ENCODE measurements at regions not wholly inside any gene's neighbourhood (a gene's known extent, or its start where the extent isn't known, plus 50 kb on each side); places are given as distances from the start of the nearest gene placed in this dataset.
"Not testable (repeated sequence)": the region's sequence is repeated elsewhere in the genome, so short reads cannot be mapped to it uniquely, and the experiment has no call there.

DNA sequence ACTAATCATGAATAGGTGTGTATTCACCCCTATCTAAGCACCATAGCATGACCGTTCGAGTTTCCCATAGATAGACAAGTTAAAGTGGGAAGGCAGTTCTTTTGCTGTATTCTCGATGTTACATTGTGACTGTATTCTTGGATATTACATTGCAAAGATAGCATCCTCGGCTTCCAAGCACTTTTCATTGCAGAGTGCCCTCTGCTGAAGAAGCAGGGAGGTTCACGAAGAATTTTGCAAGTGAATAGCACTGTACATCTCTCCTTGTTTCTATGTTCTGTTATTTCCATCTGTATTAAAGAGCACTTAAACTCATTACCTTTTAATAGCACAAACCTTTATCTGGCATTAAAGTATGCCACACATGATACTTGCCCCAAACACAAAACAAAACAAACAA, 426.7 kb upstream of the ARX start:
- DNase-seq, result no peak

DNA sequence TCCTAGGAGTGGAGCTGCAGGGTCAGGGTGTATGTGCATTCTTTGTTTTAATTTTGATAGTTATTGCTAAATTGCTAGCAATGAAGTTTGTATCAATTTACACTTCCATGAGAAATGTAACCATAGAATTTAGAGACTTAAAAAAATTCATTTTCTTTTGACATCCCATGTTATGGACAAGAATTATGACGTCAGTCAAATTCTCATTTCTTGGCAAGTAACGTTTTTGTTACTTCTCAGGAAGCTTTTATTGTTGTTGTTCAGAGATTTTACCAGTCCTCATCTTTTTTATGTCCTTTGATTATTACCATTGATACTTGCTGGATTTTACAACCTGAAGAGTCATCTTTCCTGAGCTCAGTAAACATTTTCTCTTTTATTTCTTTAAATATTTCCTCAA, 417.5 kb upstream of the ARX start:
- no peak for DNase-seq

DNA sequence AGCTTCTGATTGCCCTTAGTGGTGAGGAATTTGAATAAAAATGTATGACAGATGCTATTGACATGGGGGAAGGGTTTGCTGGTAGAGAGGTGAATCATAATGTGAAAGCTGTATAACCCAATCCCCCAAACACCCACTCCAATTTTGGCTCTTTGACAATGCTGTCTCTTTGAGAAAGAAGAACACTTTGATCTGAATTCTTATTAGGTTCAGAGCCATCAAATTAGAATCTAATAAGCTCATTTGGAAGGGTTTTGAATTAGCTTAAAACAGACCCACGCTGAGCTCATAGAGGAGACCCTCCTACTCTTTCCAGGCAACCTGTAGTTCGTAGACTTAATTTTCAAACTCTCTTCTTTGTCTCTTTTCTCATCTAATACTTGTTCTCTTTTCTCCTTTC, 416.6 kb upstream of the ARX start:
- DNase-seq, result no peak

DNA sequence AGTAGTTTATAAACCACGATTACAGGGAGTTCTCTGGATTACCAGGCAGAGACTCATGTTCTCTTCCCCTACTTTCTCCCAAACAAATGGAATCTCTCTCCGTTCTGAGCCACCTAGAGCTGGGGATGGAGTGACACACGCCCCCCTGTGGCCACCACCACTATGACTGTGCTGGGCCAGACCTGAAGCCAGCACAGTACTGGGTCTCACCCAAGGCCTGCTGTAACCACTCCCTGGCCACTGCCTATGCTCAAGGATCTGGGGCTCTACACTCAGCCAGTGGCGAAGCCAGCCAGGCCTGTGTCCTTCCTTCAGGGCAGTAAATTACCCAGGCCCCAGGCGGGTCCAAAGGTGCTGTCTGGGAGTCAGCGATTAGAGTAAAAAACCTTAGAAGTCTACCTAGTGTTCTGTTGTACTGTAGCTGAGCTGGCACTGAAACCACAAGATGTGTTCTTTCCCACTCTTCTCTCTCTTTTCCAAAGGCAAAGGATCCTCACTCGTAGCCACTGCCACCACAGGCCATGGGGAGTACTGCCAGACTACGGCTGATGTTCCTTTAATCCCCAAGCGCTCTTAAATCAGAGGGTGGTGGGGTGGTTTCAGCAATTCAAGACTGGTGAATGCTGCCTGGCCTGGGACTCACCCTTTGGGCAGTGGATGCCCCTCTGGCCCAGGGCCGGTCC, 412.2 kb upstream of the ARX start:
- DNase-seq, result no peak

DNA sequence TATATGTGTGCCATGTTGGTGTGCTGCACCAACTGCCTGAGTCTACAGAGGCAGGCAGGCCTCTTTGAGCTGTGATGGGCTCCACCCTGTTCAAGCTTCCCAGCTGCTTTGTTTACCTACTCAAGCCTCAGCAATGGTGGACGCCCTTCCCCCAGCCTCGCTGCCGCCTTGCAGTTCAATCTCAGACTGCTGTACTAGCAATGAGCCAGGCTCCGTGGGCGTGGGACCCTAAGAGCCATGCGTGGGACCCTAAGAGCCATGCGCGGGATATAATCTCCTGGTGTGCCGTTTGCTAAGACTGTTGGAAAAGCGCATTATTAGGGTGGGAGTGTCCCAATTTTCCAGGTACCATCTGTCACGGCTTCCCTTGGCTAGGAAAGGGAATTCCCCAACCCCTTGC, 388.4 kb upstream of the ARX start:
- not testable (repeated sequence) for DNase-seq

DNA sequence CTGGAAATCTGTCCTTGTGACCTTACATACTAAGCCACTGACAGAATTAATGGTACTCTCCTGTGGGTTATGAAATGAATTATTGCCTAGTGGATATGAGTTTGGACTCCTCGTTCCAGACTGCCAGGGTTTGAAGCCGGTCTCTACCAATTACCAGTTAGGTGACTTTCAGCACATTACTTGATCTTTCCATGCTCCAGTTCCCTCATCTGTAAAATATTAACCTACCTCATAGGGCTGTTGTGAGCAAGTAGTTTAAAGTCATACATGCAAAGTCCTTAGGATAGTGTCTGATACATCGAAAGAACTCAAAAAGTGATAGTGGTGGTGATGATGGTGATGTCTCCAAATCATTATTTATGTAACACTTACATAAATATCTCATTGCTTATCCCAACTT, 373.5 kb upstream of the ARX start:
- DNase-seq, result no peak

DNA sequence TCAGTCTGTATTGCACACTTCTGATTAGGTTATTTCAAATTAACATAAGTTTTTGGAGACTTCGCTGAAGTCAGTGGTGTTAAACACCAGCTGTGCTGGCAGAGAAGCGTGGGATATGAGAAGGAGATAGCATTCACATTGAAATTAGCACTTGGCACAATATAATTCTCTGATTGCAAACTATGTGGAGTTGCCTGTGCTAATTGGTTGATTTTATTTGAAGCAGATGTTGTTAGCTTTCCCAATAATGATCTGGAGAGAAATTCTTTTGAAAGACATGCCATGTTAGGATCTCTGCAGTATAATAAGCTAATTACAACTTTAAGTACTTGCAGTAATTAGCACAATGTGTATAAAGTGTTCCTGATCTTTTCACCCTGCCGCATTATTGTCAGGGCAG, 367.4 kb upstream of the ARX start:
- no peak for DNase-seq

DNA sequence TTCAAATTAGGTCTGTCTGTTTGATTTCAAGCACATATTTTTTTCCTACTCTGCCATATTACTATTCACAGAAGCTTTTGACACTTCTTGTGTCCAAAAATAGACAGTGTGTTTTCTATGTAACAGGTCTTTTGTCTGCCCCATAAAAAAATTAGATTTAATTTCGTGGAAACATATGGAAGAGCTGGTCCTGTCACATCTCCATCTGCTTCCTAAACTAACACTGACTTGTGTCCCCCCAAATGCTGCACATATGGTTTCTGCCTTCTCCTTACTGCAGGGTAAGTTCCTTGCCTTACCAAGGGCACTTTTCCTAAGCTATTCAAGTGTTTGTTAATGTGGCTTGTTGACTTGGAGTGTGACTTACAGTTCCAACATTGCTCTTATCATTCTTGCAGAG, 340.7 kb upstream of the ARX start:
- DNase-seq, result no peak

DNA sequence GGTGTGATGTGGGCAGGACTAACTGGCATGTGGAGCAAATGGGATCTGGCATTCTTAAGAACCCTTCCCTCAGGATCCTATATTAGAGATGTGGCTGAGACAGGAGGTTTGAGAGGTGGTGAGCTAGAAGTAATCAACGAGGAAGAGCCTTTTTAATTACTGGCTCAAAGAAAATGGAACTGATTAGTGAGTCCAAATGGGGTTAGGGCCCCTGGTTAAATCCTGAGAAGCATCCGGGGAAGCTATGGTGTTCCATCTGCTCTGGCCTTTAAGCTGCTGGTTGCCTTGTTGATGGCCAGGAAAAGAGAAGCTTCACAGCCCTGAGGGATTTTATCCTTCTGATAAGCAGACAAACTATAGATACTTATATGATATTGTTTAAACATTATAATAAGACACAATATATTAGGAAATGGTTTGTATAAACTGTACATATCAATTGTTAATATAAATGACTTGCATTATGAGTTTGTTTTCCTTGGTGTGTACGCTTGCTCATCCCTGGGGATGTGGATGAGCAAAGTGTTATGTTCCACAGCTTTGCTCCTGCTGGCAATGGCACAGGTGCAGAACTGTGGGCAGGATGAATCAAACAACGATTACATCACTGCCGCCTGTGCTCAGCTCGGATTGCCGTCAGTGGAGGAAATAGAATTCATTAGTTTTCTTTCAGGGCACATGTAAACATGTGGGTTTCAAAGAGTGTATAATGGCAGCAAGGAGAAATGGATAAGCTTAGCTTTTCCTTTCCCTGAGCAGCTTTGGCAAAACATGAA, 328.6 kb upstream of the ARX start:
- peak; percentile 69 for DNase-seq

DNA sequence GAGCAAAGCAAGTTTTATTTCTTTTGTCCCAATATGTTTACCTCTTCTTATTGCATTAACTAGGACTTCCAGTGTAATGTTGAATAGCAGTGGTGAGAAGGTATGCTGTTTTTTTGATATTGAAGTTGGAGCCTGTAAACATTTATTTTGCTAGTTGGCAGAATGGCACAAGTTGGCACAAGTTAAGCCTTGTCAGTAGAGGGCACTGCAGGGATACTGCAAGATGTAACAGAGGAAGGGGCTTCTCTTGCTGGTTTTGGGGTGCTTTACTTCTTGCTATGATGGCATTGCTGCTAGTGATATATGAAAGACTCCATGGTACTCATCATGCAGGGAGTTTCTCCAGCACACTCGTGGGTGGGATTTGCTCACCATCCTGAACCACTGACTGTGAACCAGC, 327.3 kb upstream of the ARX start:
- DNase-seq, result no peak

DNA sequence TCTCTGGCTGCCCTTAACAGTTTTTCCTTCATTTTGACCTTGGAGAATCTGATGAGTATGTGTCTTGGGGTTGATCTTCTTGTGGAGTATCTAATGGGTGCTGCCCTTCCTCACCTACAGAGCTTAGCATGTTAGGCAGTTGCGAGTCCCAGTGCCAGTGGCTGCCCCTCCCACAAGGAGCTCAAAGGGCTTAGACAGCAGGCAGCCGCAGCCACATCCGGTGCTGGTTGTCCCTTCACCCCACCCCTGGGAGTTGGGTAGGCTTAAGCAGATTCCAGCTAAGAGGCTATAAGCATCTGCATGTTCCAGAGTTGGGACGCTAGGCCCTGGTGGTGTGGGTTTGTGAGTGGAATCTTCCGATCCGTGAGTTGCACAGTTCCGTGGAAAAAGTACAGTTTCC, 322.1 kb upstream of the ARX start:
- no peak for DNase-seq

DNA sequence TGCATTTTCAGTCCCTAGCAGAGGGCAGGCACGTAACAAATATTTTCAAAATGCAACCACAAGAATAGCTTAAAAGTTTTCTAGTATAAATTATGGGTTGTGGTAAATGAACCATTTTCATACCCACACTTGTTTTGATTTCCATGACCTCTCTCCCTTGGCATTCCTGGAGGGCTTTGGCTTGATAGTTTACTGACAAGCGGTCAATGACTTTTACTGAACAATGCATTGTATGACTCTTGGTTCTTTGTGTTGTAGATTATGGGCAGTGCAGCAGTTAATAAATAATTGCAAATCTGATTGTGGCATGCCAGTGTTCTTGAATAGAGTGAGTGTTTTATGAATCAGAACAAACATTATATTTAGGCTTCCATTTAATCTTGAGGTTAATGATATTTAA, 285.2 kb upstream of the ARX start:
- no peak for DNase-seq

DNA sequence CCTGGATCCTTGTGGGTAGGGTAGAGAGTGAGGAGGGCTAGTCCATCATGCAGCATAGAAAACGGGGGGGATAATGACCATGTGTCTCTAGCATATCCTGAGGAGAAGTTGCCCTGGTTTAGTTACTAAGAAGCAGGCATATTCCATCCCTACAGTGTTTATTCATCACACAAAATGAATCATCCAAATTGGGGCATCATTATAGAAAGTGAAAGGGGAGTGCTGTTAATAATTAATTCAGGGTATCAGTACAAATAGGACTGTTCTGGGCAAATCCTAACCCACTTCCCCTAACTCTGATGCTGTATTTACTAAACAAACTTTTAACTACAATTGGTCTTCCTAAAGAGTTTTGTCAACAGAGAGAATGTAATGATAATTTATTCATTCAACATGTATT, 281.1 kb upstream of the ARX start:
- no peak for DNase-seq

DNA sequence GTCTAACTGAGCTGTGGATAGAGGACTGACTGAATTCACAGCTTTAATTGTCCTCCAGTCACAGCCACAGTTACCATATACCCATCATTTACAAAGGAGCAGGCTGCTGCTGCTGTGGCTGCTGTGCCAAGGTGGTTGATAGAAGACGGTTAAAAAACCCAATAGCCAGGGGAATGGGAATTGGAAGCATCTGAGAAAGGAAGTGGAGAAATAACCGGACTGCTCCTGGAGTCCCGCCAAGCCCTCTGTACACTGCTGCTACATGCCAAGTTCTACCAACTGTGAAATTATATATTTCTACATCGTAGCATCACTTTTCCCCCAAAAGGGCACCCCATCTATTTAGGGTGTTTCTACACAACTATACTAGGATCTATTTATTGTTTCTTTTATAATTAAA, 279.7 kb upstream of the ARX start:
- no peak for DNase-seq

DNA sequence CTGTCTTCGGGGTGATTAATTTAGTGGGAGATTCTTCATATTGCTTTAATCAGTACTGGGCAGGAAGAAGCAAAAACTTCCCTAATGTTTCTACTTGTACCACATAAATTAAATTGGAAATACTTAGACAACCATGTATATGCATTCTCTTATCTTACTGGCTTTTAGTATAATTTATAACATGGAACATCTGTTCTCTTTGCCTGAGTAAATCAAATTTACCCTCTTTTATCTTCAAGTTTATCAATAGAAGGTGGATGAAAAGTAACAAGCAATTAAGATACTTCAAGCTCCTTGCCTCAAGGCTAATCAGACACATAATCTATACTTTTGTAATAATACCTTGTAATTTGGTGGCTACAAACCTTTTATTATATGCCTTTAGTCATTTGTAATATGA, 274.4 kb upstream of the ARX start:
- DNase-seq, result no peak

DNA sequence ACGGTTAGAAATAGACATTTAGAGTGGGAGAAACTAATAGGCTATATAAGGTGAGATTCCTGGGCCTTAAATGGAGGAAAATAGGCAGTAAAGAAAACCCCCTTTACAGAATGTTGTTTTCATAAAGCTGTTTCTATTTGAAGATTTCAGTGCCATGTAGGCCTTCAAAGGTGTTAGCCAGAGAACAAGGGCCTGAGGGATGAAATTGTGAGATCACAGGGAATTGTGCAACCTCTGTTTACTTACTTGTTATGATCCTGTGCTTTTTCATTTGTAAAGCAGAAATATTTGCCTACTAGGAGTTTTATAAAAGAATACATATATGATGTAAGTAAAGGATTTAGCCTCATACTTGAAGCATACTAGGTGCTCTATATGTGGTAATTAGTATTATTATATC, 272.9 kb upstream of the ARX start:
- no peak for DNase-seq

DNA sequence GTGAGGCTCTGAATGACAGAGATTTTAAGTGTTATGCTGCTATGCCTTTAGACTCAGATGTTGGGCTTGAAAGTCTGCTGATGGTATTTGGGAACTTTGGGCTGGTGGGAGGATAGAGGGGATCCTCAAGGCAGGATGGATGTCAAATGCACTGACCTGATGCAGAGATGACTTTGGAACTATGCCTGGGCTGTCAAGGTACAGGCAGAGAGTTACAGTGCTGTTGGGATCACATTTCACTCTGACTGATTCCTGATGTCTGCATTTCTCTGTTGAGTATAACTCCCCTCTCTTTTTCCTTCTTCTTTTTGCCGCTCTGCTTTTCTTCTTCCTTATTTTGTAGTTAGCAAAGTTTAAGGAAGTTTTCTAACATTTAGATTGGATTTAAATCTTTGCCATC, 271.8 kb upstream of the ARX start:
- no peak for DNase-seq

DNA sequence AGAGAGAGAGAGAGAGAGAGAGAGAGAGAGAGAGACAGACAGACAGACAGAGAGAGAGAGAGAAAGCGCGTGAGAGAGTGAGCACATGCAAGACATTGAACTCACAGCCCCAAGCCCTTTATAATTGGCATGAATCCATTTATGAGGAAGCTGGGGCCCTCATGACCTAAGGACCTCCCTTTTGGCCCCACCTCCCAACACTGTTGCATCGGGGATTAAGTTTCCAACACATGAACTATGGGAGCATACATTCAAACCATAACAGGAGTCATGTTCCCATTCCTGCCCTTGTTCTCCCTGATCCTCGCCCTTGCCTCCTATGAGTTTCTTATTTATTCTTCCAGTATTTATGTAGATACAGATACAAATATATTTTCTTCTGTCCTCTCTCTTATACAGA, 269.8 kb upstream of the ARX start:
- DNase-seq, result peak; percentile 19

DNA sequence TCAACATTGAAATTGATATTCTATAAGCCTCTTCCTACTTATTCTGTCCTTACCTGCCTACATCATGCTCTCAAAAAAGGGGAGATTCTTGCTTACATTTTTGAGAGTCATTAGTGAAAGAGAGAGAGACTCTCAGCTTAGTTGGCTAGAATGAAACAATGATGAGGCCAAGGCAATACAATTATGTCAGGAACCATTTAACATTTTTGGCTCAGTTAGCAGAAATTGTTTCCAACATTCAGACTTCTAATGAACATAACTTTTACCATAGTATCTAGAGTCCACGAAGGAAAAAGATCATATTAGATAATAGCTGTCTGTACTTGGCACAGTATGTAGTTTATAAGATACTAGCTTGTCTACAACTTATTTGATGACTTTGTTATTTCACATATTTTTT, 263.7 kb upstream of the ARX start:
- DNase-seq, result no peak

DNA sequence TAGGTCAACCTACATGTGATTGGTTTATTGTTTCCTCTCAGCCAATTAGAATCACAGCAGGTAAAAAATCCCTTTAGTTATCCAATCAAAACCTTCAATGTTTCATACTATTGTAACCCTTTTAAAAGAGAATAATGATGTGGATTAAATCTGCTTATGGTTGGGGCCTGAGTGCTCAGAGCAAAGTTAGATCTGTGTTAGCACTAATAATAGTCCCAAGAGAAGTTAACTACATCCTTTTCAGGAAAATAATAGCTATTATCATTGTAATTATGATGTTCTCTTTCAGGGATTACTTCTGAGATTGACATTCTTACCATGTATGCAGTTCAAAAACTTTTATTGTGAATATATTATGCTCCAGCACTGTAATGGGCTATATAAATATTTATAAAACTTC, 262.6 kb upstream of the ARX start:
- no peak for DNase-seq

DNA sequence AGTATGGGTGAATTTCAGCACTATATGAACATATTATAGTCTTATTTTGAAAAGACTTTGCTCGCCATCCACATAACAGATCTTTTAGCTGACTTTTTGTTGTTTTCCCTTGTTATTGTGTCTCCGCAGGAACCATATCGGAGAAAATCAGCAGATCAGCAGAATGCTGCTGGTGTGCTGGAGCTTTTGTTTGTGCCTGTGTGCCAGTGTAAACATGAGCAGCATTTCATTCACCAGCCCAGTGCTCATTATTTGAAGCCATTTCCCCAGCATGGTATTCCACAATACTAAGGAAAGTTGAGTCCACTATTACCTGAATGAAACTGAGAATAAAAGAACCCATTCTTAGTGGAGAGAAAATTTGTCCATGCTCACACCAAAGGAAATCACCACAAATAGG, 261.8 kb upstream of the ARX start:
- no peak for DNase-seq

DNA sequence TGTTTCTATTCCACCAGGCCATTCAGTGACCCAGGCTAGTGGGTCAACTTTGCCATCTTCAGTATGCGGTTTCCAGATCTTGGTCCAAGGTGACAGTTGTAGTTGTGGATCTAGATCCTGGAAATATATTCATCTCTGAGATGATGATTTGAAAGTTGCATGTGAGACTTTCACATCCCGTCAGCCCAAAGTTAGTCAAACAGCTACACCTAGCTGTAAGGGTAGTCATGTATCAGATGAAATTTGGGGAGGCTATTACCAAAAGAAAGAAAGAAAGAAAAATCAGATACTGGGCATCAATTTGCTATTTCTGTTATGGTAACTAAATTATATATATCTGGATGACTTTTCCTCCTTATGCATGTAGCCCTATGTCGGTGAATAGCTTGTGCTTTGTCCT, 259.4 kb upstream of the ARX start:
- DNase-seq, result no peak

DNA sequence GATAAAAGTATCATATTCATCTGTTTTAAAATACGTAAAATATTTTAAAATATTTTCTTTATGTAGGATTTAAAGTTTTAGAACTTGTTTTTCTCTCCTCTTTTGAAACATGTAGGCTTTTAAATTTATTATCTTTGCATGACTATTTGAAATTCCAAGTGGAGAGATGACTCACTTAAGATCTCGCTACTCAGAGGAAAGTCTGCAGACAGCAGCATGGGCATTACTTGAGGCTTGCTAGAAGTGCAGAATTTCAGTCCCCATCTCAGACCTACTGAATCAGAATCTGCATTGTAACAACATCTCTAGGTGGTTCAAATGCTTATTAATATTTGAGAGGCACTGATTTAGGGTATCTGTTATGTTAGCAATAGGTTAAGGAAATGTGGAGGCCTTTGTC, 225.7 kb upstream of the ARX start:
- DNase-seq, result no peak

DNA sequence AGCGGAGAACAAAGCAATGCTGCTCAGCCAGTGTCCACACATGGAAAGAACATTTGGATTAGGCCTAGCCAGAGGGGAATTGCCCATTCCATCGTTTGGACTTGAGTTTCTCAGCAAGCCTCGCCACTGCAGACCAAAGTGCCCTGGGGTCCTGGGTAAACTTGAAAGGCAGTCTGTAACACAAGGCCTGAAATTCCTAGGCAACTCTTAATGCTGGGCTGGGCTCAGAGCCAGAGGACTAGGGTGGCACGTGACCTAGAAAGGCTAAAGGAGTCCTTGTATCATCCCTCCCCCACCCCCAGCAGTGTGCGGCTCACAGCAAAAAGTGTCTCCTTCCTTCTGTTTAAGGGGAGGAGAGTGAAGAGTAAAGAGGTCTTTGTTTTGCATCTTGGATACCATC, 210.4 kb upstream of the ARX start:
- no peak for DNase-seq

DNA sequence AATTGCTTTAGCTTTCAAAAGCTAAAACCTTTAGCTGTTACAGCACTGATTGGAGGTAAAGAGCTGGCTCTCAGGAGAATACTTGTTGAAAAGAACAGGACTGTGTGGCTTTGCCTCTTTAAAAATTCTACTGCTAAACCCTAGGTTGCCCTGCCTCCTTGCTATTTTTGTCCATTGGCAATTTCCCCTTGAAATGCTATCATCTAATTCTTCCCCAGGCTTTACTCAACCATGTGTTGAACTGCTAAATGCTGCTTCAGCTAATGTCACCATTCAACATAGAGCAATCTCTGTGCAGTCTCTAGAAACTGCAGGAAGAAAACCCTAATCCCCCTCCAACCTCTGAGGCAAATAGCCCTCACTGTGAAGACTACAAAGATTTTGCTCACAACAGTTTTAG, 203.7 kb upstream of the ARX start:
- no peak for DNase-seq

Measured in NCI-H2029 (cell line).